Esophagus squamous epithelium (tissue), 5 donors: ENCODE measurements at regions not wholly inside any gene's neighbourhood (a gene's known extent, or its start where the extent isn't known, plus 50 kb on each side); places are given as distances from the start of the nearest gene placed in this dataset.

Experiments used
- DNase-seq: peaks from one replicate; lab custom pipeline; 2025; lab: John Stamatoyannopoulos, UW
- H3K27ac ChIP-seq, 4 donors: fragments of 200-600 bp; sonication (generic); one replicate each; pipeline ENCODE4 v1.5.1; 2016 to 2019; ENCODE audit warnings: mild to moderate bottlenecking in 1 of 4
- H3K27me3 ChIP-seq, 4 donors: fragments of 200-600 bp; sonication (generic); 1 replicate in 3 of 4; 2 replicates in 1 of 4; pipeline versions ENCODE4 v1.5.1 to v1.6.0; 2017 to 2021; ENCODE audit warnings: antibody characterized with exemption in 1 of 4
- H3K36me3 ChIP-seq, 3 donors: fragments of 200-600 bp; sonication (generic); one replicate each; pipeline ENCODE4 v1.5.1; 2016 to 2019
- H3K4me1 ChIP-seq, 3 donors: fragments of 200-600 bp; sonication (generic); one replicate each; pipeline ENCODE4 v1.5.1; 2017 to 2019
- H3K4me3 ChIP-seq, 4 donors: fragments of 200-600 bp; sonication (generic); 1 replicate in 3 of 4; 2 replicates in 1 of 4; pipeline ENCODE4 v1.5.1; 2016 to 2019; ENCODE audit warnings: mild to moderate bottlenecking in 2 of 4, moderate library complexity in 1 of 4
- H3K9me3 ChIP-seq, 3 donors: fragments of 200-600 bp; sonication (generic); one replicate each; pipeline ENCODE4 v1.5.1; 2016 to 2019
- CTCF ChIP-seq, 6 experiments: fragments of 450-650 bp in 4 of 6; fragments of 200-600 bp in 2 of 6; sonication (generic) in 2 of 6; IDR thresholded peaks; one replicate each; pipeline ENCODE4 v1.5.1; 2016 to 2019; ENCODE audit warnings: antibody characterized with exemption in 6 of 6, mild to moderate bottlenecking in 4 of 6, moderate library complexity in 4 of 6
- POLR2A ChIP-seq, 4 donors: fragments of 450-650 bp; IDR thresholded peaks; one replicate each; pipeline ENCODE4 v1.6.1; 2017; ENCODE audit warnings: antibody characterized with exemption in 4 of 4, mild to moderate bottlenecking in 4 of 4, moderate library complexity in 3 of 4
- WGBS, 2 donors: methylation state at CpG; one replicate each; pipeline ENCODE4 v1.1.5; 2018; 5-methylcytosine and 5-hydroxymethylcytosine counted together
- intact Hi-C: fragments of 100-400 bp; cut with DNase I; formaldehyde crosslinking; loops from one replicate; pipeline ENCODE4 v1.15.0; 2022
- donor health status: DM: yes; HTN: yes; CAD: no.

DNA sequence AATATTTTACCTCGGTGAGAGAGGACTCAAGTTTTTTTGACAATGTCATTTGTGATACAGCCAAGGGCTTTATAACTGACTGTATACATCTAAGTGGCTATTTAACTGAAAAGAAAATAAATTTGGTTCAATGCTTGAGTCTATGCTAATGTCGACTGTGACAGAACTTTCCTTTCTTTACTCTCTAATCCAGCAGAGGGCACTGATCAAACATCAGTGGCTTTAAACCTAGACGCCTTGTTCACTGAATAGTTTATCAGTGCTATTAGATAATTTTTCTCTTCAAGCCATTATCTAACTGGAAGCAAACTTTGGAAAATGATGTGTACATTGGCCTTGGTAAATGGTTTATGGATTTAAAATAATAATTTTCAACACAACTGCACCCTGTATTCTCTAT, 285.1 kb downstream of the CHL1 start:
- no peaks in the 10 kb centered on the region for H3K27me3 ChIP-seq
- no peak overlapping the region for H3K4me3 ChIP-seq
- H3K4me1 ChIP-seq = no peaks in the 10 kb centered on the region
- WGBS, 2 donors = 10 to 16% methylated on average over 3 of the region's 3 CpGs
- no peaks in the 10 kb centered on the region for H3K36me3 ChIP-seq
- no peak for DNase-seq
- no peak for TF ChIP-seq POLR2A (IDR thresholded peaks at IDR 0.05)
- no peak for TF ChIP-seq CTCF (IDR thresholded peaks at IDR 0.05)
- intact Hi-C loops = no loop called here
- H3K9me3 ChIP-seq = peaks cover 0 to 7% (median 0%) of the 10 kb centered on the region in 3 donors
- H3K27ac ChIP-seq = no peak overlapping the region

GRCh38 chr3:482479-482878, 285.9 kb downstream of the CHL1 start:
- H3K9me3 ChIP-seq = peaks cover 0 to 7% (median 0%) of the 10 kb centered on the region in 3 donors
- DNase-seq = no peak
- WGBS, 2 donors = 82 to 83% methylated on average over 2 of the region's 32 CpGs
- intact Hi-C loops = no loop called here
- H3K27ac ChIP-seq = no peak overlapping the region
- no peak overlapping the region for H3K4me3 ChIP-seq
- no peaks in the 10 kb centered on the region for H3K4me1 ChIP-seq
- no peaks in the 10 kb centered on the region for H3K36me3 ChIP-seq
- TF ChIP-seq CTCF (IDR thresholded peaks at IDR 0.05) (no peak), POLR2A (IDR thresholded peaks at IDR 0.05) (no peak)
- H3K27me3 ChIP-seq = no peaks in the 10 kb centered on the region

DNA sequence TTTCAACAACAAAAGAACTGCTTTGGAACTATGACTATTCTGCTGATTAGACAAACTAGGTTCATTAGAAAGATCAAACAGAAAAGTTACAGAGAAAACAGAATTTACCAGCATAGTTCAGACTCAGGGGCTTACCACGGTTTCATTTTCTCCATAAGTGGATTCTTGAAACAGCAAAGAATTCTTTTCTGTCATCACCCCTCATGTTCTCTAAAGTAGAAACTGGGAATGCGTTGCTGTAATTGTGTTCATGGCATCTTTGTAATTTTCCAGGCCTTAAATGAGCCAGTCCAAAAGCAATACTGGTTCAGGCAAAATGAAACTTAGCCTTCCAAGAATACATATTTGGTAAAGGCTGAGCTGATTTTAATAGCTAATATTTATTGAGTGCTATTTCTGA, 287.8 kb downstream of the CHL1 start:
- H3K9me3 ChIP-seq = no peaks in the 10 kb centered on the region
- H3K4me3 ChIP-seq = no peak overlapping the region
- no peak for DNase-seq
- WGBS, 2 donors = 40 to 70% methylated on average over 2 of the region's 2 CpGs
- TF ChIP-seq CTCF (IDR thresholded peaks at IDR 0.05) = no peak
- TF ChIP-seq POLR2A (IDR thresholded peaks at IDR 0.05) = no peak
- intact Hi-C loops = no loop called here
- H3K27ac ChIP-seq = no peak overlapping the region
- no peaks in the 10 kb centered on the region for H3K36me3 ChIP-seq
- no peaks in the 10 kb centered on the region for H3K4me1 ChIP-seq
- H3K27me3 ChIP-seq = no peaks in the 10 kb centered on the region

DNA sequence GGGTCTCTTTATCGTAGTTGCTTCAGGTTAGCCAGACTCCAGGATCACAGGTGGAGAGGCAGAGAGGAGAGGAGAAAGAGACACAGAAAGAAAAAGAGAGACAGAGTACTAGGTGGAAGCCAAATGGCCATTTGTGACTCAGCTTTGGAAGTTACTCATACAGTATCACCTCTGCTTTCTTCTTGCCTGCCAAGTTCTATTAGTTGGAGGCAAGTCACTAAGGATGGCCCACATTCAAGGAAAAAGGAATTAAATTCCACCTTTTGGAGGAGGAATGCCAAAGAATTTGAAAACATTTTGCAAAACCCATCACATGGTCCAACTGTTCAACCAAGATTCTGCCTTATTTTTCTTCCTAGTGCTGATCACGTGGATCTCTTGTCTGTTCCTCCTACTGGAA, 291.1 kb downstream of the CHL1 start:
- H3K36me3 ChIP-seq = no peaks in the 10 kb centered on the region
- no peak overlapping the region for H3K4me3 ChIP-seq
- H3K9me3 ChIP-seq = no peaks in the 10 kb centered on the region
- intact Hi-C loops = no loop called here
- DNase-seq = no peak
- TF ChIP-seq CTCF (IDR thresholded peaks at IDR 0.05) (no peak), POLR2A (IDR thresholded peaks at IDR 0.05) (no peak)
- H3K27me3 ChIP-seq = no peaks in the 10 kb centered on the region
- no peaks in the 10 kb centered on the region for H3K4me1 ChIP-seq
- no peak overlapping the region for H3K27ac ChIP-seq
- 0 to 38% methylated on average over 2 of the region's 2 CpGs for WGBS, 2 donors

- no peak overlapping the region for H3K4me3 ChIP-seq
- intact Hi-C loops = no loop called here
- TF ChIP-seq POLR2A (IDR thresholded peaks at IDR 0.05) = no peak
- no peak for TF ChIP-seq CTCF (IDR thresholded peaks at IDR 0.05)
- H3K27me3 ChIP-seq = no peaks in the 10 kb centered on the region
- no peaks in the 10 kb centered on the region for H3K36me3 ChIP-seq
- no peaks in the 10 kb centered on the region for H3K4me1 ChIP-seq
- H3K27ac ChIP-seq = no peak overlapping the region
- no peaks in the 10 kb centered on the region for H3K9me3 ChIP-seq
- 47 to 61% methylated on average over 3 of the region's 3 CpGs for WGBS, 2 donors
- DNase-seq = no peak
These were observed 296.2 kb downstream of the CHL1 start for GRCh38 chr3:492586-493316.
